Left colon (tissue), 2 donors: ENCODE measurements at regions not wholly inside any gene's neighbourhood (a gene's known extent, or its start where the extent isn't known, plus 50 kb on each side); places are given as distances from the start of the nearest gene placed in this dataset.

ENCODE experiments used
- ATAC-seq: fragments of 200-7000 bp; cut with Tn5 transposase; one replicate; pipeline ENCODE4 v1.9.1; 2020; ENCODE audit warnings: mild to moderate bottlenecking, moderate library complexity
- DNase-seq, 2 donors: peaks; one replicate each; pipeline ENCODE4 v3.0.0-alpha.2; 2020
- intact Hi-C, 2 donors: fragments of 100-400 bp; cut with DNase I in 1 of 2; cut with micrococcal nuclease in 1 of 2; formaldehyde crosslinking; loops; one replicate each; pipeline versions ENCODE4 v1.11.2 to v1.14.0; 2022; cut with DNase I, micrococcal nuclease
- donor health status: DM: no; HTN: no; CAD: no.
- donor health status: DM: yes; HTN: yes; CAD: no.

DNA sequence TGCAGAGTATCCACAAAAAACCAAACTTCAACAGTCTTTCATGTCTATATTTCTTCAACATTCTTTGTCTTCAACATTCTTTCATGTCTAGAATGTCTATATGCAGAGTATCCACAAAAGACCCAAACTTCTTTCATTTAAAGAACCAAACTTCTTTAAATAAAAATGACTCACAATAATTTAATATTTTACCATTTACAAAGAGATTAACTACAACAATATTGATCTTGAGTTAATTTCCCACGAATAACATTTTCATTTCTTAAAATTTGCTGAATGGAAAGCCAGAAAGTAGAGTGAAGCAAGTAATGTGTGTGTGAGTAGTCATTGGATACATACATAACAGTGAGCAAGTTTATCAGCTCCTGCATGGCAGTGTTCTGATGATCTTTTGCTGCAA, 1069.7 kb downstream of the EFNB2 start, which contains the start of gene DAOA:
DAOA (plus strand) TSS at position 301 of the 400 bp plus-strand sequence.
- no peak for ATAC-seq
- intact Hi-C loops: no loop called here

DNA sequence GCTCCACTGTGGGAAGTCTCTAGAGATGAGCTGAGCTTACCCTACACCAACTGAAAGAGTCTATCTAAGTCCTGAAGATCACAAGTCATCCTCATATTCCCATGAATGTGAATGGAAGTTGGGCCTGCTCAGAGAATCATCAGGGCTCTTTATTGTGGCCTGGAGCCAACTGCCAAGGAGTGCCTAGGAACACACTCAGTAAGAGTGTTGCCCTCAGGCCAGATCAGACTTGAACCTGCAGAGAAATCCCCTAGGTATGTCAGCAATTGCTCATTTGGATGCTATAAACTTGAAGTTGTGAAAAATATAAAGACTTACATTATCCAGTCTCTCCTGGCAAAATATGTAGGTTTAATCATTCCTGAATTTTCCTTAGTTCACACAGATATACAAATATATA, 1070.2 kb downstream of the EFNB2 start:
- DNase-seq (no peak), ATAC-seq (no peak)
- intact Hi-C loops: no loop called here

More for the DNA sequence above, 1069.7 kb downstream of the EFNB2 start, which contains the start of gene DAOA:
- no peak for DNase-seq

- no peak for ATAC-seq
- intact Hi-C loops: no loop called here
- no peak for DNase-seq
These were observed 1071.2 kb downstream of the EFNB2 start for GRCh38 chr13:105464249-105464648.

- ATAC-seq (no peak), DNase-seq (no peak)
- intact Hi-C loops: no loop called here
These were observed 1072.4 kb downstream of the EFNB2 start for GRCh38 chr13:105463011-105463501.

GRCh38 chr13:105462098-105462497, 1073.4 kb downstream of the EFNB2 start:
- DNase-seq (no peak), ATAC-seq (no peak)
- intact Hi-C loops: no loop called here

DNA sequence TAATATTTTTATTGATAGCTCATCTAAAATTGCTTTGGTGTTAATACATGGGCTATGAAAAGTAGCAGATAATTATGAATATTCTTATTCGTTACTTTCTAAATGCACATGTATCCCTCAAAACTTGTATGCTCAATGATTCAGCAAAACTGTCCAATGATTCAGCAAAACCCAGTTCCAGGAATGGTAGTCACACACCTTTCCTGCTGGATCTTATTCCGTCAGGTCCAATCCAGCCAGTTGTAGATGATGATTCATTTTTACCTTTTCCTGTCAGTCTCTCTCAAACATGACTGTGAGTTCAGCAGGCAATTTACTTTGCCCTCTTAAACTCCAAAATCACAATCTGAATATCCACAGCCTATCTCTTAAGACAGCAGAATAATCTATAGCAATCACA, 1082.6 kb downstream of the EFNB2 start:
- no peak for ATAC-seq

GRCh38 chr13:105450784-105451183, 1084.7 kb downstream of the EFNB2 start:
- ATAC-seq: no peak
- DNase-seq: no peak
- intact Hi-C loops: no loop called here

More for the DNA sequence above, 1082.6 kb downstream of the EFNB2 start:
- intact Hi-C loops: no loop called here
- DNase-seq: no peak

DNA sequence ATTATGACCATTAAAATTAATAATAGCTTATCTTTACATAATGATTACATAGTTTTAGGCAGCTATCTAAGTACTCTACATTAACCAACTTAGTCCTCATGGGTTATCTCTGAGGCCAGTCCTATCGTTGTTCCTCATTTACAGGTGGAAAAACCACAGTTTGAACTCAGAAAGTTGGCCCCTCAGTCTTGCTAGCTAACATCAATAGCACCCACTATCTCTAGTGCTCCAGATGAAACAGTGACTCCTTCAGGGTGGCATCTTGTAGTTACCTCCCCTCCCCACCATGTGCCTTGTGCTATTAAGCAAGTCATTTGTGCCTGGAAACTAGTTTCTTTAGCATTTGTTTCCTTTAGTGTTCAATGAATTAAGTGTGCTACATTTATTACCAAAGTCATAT, 1086.7 kb downstream of the EFNB2 start:
- DNase-seq (no peak), ATAC-seq (no peak)
- intact Hi-C loops: no loop called here

DNA sequence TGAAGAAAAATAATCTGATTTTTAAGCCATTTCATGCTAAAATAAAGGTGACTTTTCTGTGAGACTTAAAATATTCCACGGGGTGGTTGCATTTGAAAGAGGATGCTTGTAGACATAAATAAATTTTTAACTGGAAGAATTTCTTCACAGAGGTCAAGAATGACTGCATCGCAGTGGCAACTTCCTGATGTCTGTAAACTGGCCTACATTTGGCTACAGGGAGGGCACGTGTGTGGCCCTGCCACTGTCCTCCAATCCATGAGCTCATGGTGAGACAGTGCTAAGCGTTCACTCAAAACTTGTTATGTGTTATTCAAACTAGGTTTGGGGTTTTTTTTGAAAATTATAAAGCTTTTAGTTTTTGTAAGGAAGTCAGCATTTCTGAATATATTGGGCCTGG, 1089.3 kb downstream of the EFNB2 start:
- DNase-seq (no peak), ATAC-seq (no peak)
- intact Hi-C loops: no loop called here

GRCh38 chr13:105445796-105446195, 1089.7 kb downstream of the EFNB2 start:
- intact Hi-C loops: no loop called here
- no peak for DNase-seq
- no peak for ATAC-seq

DNA sequence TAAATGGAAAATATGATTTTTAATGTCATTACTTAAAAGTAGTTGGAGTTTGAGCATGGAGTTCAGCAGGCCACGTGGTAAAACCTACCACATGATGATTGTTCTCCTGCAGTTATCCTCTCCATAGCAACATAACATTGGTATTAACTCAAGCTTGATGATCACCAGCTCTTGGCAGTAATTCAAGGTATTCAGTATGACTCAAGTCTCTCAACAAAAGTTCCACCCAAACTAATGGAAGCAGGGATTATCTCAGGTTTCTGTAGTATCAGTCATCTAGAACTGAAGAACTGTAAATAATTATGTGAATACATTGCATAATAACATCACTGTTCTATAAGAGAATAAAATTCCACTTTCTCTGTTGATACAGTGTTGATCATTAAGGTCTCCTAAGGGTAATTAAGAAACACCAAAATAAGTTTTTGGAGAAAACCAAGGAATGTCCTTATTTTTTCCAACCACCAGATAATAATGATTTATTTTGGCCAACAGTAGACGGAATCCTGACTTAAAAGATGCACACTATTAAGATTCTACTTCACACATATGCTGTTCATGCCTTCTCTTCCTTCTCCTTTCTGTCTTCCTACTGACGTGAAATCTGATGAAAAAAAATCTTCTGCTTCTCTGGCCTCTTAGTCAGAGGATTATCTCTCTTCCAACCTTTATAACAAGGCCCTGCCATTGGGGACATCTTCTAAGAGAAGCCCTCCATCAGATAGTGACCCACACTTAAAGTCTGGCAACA, 1092.3 kb downstream of the EFNB2 start:
- no peak for DNase-seq
- intact Hi-C loops: no loop called here

DNA sequence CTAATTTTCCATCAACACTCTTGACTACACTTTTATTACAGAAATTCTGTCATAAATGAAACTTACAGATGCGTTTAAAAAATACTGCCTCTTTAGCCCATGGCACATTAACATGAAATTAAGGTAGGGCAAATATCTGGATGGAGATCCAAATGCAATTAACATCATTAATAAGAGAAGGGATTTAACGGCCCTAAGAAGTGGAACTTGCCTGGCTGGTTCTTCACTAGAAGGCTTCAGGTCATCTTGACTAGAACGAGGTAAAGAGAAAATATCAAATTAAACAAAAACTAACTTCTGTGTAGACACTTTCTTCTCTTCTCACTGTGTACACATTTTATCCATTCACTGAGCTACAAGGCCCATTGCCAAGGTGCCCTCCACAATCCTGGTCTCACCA, 1093.4 kb downstream of the EFNB2 start:
- DNase-seq (no peak), ATAC-seq (no peak)
- intact Hi-C loops: no loop called here

More for the DNA sequence above, 1092.3 kb downstream of the EFNB2 start:
- peak; percentile 34 for ATAC-seq

DNA sequence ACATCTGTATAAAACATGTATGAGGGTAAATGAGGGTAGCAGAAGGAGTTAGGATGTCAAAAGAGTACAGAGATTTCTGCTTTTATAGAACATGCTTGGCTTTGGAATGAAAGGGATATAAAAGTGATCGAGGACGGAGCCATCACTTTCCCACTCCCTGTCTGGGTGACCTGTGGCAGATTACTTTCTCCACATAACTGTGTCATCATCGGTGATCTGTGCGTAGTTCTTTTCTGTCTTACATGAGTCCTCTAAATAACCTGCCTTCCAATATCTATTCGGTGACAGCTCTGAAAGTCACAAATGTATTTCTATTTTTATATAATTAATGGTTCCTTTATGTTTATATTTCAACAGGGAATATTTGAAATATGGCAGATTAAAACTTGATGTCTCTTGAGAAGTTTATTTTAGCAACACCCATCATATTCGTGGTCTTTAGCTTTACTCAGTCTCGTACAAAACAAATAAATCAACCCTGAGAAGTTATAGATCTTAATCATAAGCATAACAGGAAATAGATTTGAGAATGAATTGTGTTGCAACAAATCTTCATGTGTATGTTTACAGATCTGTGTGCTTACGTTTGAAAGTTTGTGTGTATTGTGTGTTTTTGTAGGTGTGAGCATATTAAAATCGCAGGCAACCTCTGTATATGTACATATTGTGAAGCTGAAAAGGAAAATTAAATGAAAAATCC, 1094.3 kb downstream of the EFNB2 start:
- intact Hi-C loops: no loop called here

DNA sequence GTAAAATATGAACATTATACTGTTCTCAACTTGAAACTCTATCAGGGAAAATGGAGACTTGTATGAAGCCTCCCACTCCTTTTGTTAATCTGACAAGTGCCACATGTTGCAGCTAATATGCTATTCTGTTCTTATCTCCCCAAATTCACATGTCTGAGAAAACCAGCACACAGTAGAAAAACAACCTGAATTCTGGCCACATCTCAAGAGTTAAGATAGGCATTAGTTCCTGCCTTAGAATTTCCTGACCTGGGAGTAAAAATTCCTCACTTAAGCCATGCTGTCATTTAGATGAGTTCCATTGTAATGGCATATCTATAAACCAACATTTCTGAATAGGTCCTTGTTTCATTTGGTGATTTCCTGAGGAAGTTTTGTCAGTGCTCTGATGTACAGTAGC, 1098.5 kb downstream of the EFNB2 start:
- intact Hi-C loops: no loop called here
- ATAC-seq (no peak), DNase-seq (no peak)

More for the DNA sequence above, 1094.3 kb downstream of the EFNB2 start:
- no peak for ATAC-seq
- DNase-seq: no peak

- intact Hi-C loops: no loop called here
- no peak for DNase-seq
- ATAC-seq: no peak
These were observed 1103.0 kb downstream of the EFNB2 start for GRCh38 chr13:105432438-105432837.

DNA sequence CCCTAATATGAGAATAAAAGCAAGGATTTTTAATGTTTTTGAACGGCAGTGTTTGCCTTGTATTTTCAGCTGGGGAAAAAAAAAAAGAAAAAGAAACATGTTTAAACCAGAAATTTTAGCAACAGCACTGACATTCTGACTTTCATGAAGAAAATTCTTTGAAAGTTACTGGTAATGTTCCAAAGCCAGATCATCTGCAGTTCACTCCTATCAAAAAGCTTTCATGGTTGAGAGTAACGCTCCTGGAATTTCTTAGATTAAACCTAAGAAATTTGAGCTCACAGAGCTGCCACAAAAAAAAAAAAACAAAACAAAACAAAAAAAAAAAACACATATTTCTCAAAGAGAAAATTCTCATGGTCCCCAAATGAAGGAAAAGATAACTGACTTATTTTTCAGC, 1106.7 kb downstream of the EFNB2 start:
- intact Hi-C loops: no loop called here
- DNase-seq (no peak), ATAC-seq (no peak)

DNA sequence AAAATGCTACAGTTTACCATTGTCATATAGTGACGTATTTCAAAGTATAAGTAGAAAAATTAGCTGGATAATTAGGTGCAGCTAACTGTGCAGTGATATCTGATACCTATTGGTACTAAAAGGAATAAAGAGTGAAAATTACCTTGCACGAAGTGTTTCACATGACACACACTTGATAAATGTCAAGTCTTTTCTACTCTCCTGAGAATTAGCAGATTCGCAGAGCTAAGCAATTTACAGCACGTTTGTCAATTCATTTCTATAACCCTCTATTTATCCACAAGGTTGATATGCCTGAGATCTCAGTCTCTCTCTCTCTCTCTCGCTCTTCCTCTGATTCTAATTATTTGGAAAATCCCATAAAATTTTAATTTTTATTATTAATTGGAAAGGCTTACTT, 1109.0 kb downstream of the EFNB2 start:
- intact Hi-C loops: no loop called here
- DNase-seq (no peak), ATAC-seq (no peak)

DNA sequence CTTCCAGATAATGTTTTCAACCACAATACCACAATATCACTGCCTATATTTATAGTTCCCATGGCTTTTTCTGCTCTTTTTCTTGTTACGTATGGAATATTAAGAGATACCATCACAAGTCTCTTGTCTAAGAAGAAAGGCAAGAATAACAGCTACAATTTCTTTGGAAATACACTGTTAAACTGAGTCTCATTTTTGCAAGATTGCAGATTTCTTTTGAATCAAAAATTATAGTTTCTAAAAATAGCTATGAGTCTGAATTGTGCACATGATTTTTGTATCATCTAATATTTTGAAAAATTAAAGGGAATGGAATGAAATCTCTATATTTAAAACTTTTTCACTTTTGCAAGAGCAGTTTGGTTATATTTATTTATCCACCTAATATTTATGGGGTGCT, 1120.8 kb downstream of the EFNB2 start:
- intact Hi-C loops: loop anchor here in 1 of 2 donors (5.0 kb wide), 1 partner anchor 238 kb away; no protein-coding TSS in a partner anchor
- DNase-seq: no peak
- ATAC-seq: no peak

- ATAC-seq (no peak), DNase-seq (no peak)
- intact Hi-C loops: loop anchor here in 1 of 2 donors (5.0 kb wide), 1 partner anchor 240 kb away; no protein-coding TSS in a partner anchor
These were observed 1123.3 kb downstream of the EFNB2 start for GRCh38 chr13:105412171-105412570.

DNA sequence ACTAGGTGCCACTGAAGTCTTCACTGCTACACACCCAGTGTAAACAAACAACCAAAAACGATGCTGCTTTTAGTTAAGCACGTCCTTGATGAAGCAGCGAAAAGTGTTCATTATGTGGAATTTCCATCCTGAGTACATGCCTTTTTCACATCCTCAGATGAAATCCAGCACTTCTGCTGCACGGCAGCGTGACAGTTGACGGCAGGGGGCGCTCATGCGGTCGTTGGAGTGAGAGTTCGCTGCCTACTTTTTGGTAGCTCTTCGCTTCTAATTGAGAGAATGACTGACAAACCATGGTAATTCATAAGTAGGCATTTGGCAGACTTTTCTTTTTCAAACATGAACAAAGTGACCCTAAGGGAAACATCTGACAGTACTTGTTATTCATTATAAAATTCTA, 1124.9 kb downstream of the EFNB2 start:
- ATAC-seq: no peak
- peak; percentile 25 to 71 for DNase-seq
- intact Hi-C loops: loop anchor here in 1 of 2 donors (5.0 kb wide), 1 partner anchor 242 kb away; no protein-coding TSS in a partner anchor
